ENCODE measurements at regions not wholly inside any gene's neighbourhood (a gene's known extent, or its start where the extent isn't known, plus 50 kb on each side); places are given as distances from the start of the nearest gene placed in this dataset.
"Not testable (repeated sequence)": the region's sequence is repeated elsewhere in the genome, so short reads cannot be mapped to it uniquely, and the experiment has no call there.

DNA sequence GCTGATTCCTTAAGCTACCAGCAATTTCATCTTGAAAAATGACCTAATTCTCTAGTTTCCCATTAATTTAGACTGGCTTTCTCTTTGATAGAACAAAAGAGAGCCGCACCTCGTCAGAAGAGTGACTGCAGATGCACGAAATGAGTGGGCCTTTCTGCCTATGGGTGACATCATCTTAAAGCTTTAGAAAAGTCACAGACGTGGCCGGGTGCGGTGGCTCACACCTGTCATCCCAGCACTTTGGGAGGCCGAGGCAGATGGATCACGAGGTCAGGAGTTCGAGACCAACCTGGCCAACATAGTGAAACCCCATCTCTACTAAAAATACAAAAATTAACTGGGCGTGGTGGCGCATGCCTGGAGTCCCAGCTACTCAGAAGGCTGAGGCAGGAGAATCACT is 190.7 kb upstream of the GLI2 start:
- TF ChIP-seq TAF1 (IDR thresholded peaks at IDR 0.05; ENCODE audit: borderline replicate concordance, low read depth, low read length); POLR2A (IDR thresholded peaks at IDR 0.05; ENCODE audit: low read depth, low read length): not testable (repeated sequence)
